Activated T-cell treated with anti-CD3 and anti-CD28 coated beads for 24 hours (primary cell): ENCODE measurements at regions not wholly inside any gene's neighbourhood (a gene's known extent, or its start where the extent isn't known, plus 50 kb on each side); places are given as distances from the start of the nearest gene placed in this dataset.

Experiments
- DNase-seq: peaks from one replicate; pipeline ENCODE4 v3.0.0-alpha.2; 2020; ENCODE audit warnings: low read depth

DNA sequence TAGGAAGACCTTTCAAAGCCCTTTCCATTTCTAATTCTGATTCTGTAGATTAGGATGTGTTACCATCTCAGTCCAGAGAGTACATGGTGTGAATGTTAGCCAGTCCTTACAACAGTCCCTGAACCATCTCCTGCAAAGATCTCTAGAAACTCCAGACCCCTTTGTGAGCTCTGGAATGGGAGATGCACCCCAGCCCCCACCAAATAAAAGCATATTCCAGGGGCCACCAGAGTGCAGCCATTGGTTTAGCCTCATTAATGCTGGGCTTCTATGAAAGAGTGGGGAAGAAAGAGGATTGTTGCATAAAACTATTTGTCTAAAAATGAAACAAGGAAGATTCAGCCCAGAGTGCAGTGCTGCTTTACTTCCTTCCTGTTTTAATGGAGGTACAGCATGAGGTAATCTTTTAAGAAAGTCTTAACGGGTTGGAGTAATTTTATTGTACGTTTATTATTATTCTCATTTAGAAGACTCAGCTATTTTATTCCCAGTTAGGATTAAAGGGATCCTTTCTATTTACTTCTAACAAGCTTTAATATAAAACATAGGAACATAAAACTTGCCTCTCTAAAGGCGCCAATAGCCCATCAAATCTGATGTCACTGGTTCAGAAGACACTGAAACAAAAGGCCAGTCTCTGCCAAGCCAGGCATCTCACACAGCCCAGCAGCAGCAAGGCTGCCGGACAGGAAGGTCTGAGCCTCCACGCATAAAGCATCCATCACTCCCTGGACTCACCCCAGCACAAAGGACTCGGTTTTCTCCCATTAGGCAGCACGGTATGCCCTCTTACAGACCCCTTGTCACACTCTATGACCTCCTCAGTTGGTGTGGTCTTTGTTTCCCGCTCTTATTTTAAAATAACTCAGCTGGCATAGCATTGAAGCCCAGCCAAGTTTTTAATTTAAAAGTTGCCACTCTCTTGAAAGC lies 203.9 kb upstream of the BLID start:
- no peak for DNase-seq

- no peak for DNase-seq
Observed at GRCh38 chr11:122319085-122319484, 203.1 kb upstream of the BLID start.

DNA sequence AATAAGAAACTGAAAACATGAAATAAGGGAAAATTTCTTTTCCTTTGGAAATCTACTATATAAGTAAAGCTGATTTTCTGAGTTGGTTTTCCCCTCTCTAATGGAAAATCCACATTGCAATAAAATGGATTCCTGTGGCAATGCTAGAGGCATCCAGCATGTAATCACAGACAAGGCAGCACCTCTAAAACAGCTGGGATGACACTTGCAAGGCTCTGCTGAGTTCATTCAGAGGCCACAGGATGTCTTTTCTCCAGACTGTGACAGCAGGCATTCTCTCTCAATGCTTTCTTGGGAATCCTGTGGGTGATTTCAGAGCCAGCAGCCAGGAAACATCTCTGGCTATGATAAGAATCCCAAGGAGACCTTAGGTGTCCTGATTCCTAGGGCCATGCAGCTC lies 201.3 kb upstream of the BLID start:
- DNase-seq: no peak

DNA sequence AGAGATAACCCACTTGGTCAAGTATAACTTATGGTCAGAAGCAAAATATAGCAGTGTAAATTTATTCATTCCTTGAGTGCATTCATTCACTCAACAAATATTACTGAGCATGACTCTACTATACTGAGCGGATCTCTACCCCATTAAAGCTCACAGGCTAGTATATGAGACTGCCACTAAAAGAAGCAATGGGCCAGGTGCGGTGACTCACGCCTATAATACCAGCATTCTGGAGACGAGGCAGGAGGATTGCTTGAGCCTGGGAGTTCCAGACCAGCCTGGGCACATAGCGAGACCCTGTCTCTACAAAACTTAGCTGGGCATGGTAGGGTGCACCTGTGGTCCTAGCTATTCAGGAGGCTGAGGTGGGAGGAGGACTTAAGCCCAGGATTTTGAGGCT lies 197.6 kb upstream of the BLID start:
- DNase-seq: no peak

- DNase-seq: no peak
Observed at GRCh38 chr11:122311216-122311755, 195.3 kb upstream of the BLID start.

DNA sequence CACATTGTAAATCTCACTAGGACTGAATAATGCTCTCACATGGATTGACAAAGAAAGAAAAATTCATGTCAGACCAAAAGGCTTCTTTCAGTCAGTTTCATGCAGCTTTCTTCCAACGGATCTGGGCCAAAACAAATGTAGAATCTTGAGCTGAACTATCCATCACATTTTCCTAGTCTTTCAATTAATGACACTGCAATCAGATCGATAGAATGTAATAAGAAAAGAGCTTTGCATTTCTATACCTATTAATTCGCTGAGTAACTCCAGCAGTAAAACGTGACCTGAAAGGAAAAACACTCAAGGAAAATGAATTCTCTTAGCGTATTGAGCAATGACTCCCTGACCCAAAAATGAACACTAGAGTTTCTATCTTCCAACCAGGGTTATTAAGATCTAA lies 194.8 kb upstream of the BLID start:
- no peak for DNase-seq

GRCh38 chr11:122309262-122309925 lies 193.4 kb upstream of the BLID start:
- no peak for DNase-seq

DNA sequence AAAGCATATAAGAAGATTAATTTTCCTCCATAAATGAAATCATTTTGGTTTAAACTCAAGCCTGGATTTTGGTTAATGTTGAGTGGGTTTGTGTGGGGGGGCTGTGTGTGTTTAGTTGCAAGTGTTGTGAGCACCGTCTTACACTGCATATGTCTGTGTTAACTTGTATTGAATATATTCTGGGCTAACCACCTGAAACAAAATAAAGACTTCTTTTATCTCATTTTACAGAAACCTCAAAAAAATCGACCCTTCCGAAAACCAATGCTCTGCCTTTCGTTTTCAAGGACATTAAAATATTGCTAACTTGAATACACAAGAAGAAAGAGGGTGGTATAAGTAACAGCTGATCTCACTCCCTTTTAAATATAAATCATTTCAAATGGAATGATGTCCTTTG lies 192.2 kb upstream of the BLID start:
- DNase-seq: no peak

DNA sequence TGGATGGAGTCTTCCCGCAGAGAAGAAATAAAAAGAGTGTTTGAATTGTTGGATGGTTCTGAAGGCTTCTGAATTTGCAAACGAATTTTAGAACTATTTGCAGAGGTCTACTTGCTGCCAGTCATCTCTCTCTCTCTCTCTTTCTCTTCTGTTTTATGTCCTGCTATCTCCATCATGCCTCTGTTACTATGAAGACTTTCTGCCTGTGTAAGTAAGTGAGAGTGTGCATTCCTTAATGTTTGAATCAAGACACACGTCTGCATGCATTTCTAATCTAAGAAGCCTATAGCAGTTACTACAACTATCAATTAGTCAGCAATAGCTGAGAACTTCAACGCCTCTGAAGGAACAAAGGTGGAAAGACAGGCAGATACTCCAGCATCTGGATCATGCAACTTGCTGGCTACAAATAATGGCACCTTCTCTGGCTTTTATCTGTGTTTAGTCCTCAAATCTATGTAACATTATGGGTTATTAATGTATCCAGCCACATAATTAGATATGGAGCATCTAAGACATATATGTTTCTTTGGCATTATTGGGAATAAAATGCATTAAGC lies 191.5 kb upstream of the BLID start:
- no peak for DNase-seq

- no peak for DNase-seq
Observed at GRCh38 chr11:122306831-122307391, 190.9 kb upstream of the BLID start.

GRCh38 chr11:122305426-122306320 lies 189.7 kb upstream of the BLID start:
- no peak for DNase-seq

DNA sequence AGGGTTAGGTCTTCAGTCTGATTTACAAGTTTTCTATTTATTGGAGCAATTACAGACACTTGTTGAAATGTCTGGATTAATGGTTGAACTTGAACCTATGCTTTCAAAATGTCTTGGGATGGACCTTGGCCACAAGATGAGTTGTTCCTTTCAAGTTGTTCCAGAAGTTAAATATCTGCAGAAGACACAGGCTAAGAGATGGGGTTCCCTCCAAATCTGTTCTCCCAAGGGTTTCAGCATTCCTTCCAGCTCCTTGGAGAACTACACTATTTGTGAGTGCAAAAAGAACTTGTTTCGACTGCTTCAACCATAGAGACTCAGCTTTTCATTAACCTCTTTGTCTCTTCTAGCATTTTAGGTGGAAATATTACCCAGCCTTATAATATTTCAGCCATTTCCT lies 189.0 kb upstream of the BLID start:
- DNase-seq: no peak

DNA sequence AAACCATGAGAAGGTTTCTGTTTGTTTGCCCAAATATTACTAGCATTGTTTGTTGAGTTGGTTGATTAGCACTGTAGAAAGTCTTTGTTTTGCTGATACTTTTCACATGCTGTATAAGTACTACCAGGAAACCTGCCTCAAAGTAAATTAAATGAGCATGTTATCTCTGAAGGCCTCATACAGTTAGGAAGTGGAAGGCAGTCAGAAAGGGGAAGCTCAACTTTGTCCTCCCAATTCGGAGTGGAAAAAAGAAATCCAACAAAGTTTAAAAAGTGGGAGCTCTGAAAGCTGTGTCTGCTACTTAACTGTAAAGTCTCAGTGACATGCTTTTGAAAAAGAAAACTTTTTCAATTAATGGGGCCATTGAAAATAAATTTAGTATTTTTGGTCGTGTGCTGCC lies 188.3 kb upstream of the BLID start:
- DNase-seq: no peak

GRCh38 chr11:122294041-122294440 lies 178.0 kb upstream of the BLID start:
- no peak for DNase-seq

DNA sequence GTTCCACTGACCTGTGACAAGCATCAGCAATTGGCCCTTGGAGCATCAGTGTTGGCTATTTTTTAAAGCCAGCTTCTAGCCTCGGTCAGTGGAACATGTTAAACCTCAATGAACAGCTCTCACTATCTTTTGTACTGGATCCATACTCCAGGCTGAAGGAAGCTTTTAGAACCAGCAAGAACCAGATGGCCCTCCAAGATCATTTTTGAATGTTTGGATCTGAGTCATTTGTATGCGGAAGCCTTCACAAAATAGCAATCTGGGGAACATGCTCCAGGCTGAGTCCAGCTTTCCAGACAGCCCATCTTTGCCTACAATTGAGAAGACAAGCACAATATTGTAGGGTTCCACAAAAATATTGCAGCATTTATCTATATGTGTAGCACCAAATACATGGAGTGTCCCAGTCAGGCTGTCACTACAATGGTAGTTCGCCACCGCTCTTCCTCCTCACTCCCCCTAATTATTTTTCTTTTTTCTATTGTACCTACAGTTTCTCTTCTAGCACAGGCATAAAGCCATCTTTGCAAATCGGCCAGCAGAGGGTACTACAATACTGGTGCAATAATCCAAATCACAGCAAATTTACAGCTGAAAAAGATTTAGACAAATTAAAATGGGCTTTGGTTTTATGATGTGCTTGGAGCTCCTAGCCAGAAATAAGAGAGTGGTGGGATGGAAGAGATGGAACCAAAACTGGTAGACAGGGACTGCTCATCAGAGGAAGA lies 177.4 kb upstream of the BLID start:
- no peak for DNase-seq

- DNase-seq: no peak
Observed at GRCh38 chr11:122287401-122287800, 171.4 kb upstream of the BLID start.

DNA sequence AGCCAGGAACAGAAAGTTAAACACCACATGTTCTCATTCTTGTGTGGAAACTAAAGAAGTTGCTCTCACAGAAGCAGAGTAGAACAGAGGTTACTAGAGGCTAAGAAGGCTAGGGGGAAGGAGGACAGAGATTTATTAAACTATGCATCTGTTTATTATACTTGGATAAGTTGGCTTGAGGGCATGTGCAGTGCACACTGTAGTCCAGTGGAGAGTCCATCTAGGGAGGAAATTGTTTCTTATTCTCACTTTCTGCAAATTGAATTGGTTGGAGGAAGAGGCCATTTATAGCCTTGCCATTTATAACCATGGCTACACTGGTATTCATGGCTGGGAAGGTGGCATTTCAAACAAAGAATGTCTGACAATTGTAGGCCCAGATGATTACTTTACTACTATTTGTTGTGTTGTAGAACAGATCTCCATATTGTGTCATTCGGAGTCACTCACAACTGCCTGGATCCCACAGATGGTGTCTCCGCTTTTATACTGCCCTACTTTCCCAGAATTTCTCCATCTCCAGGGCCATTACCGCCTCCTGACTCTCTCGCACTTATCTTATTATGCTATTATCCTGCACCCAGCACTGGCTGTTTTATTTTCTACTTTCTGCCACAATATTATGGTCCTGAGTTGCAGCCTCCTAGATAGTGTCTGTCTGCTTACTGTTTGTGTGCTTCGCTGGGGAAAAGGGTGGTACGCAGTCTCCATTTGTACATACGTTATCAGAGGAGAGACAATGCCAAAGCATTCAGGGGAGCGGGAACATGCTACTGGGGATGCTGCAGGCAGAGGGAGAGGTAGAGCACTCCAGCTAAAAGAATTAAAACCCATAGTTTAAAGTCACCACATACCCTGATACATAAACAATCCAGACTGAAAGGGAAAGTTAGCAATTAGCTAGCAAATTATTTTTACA lies 169.3 kb upstream of the BLID start:
- no peak for DNase-seq

GRCh38 chr11:122280870-122281269 lies 164.9 kb upstream of the BLID start:
- DNase-seq: no peak

GRCh38 chr11:122279194-122279593 lies 163.2 kb upstream of the BLID start:
- no peak for DNase-seq

DNA sequence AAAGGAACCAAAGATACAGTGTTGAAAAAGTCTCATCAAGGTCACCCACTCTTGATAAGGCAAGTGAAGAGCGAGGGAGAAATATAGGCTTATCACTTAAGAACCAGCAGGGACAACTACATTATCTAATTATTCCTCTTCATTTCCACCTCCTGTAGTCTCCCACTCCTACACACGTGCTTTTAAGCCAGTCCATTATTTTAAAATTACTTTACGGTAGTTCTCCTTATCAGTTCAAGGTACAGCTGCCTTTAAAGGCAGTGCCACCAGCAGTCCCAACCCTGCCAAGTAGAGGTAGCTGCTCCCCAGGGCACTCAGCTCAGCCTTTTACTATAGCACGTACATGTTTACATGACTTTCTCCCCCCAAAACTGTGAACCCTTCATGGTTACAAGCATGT lies 161.5 kb upstream of the BLID start:
- no peak for DNase-seq
